ENCODE measurements at regions not wholly inside any gene's neighbourhood (a gene's known extent, or its start where the extent isn't known, plus 50 kb on each side); places are given as distances from the start of the nearest gene placed in this dataset.

DNA sequence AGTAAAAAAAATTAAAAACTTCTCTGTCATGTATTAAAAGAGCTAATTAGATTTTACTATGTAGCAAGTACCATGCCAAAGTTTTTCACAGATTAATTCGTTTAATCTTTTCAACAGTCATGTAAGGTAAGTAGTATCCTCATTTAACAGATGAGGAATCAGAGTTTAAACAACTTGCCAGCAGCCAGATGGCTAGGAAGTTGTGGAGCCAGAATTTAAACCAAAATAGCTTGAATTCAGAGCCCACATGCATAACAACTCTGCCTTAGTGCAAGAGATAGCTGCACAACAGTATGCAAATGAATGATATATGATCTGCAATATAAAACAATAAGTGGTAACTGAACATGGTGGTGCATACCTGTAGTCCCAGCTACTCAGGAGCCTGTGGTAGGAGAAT, 75.3 kb downstream of the NAP1L3 start:
- TF ChIP-seq, protein P1, sequence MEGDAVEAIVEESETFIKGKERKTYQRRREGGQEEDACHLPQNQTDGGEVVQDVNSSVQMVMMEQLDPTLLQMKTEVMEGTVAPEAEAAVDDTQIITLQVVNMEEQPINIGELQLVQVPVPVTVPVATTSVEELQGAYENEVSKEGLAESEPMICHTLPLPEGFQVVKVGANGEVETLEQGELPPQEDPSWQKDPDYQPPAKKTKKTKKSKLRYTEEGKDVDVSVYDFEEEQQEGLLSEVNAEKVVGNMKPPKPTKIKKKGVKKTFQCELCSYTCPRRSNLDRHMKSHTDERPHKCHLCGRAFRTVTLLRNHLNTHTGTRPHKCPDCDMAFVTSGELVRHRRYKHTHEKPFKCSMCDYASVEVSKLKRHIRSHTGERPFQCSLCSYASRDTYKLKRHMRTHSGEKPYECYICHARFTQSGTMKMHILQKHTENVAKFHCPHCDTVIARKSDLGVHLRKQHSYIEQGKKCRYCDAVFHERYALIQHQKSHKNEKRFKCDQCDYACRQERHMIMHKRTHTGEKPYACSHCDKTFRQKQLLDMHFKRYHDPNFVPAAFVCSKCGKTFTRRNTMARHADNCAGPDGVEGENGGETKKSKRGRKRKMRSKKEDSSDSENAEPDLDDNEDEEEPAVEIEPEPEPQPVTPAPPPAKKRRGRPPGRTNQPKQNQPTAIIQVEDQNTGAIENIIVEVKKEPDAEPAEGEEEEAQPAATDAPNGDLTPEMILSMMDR (IDR thresholded peaks at IDR 0.05; ENCODE audit: poor library complexity, severe bottlenecking), result no peak

DNA sequence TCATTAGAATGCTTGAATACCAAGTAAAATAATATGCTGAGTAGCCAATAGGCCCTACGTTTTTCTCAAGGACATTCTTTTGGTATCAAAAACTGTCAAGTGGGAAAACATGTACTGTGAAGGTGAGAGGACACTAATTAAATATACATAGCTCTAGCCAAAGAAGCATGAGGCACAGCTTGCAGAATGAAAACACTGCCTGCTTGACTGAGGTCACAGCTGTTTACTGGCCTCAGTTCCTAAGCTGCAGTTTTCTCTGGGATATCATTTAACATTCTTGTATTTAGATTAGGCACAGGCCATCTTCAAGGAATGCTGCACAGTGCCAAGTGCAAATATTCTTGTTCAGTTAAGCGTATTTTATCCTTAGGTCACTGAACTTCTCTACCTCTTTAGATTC, 78.6 kb downstream of the NAP1L3 start:
- Histone ChIP-seq H3K27me3 (ENCODE audit: insufficient read depth, poor library complexity, severe bottlenecking) (no peaks in the 10 kb centered on the region), H3K27ac (ENCODE audit: poor library complexity, severe bottlenecking) (no peak overlapping the region), H3K9me3 (ENCODE audit: severe bottlenecking) (no peaks in the 10 kb centered on the region), H3K4me1 (ENCODE audit: insufficient read depth, poor library complexity, severe bottlenecking) (no peaks in the 10 kb centered on the region), H3K36me3 (ENCODE audit: low read depth) (no peaks in the 10 kb centered on the region), H3K4me3 (ENCODE audit: severe bottlenecking) (no peak overlapping the region)
- TF ChIP-seq, protein P1 (IDR thresholded peaks at IDR 0.05; ENCODE audit: poor library complexity, severe bottlenecking), result no peak
- no peak for DNase-seq (ENCODE audit: low spot score)
- ATAC-seq (ENCODE audit: low read depth), result no peak

More for the DNA sequence above, 75.3 kb downstream of the NAP1L3 start:
- H3K27me3 ChIP-seq (ENCODE audit: insufficient read depth, poor library complexity, severe bottlenecking), result no peaks in the 10 kb centered on the region
- no peak for ATAC-seq (ENCODE audit: low read depth)
- no peak overlapping the region for H3K27ac ChIP-seq (ENCODE audit: poor library complexity, severe bottlenecking)
- H3K4me3 ChIP-seq (ENCODE audit: severe bottlenecking), result no peak overlapping the region
- DNase-seq (ENCODE audit: low spot score), result no peak
- no peaks in the 10 kb centered on the region for H3K4me1 ChIP-seq (ENCODE audit: insufficient read depth, poor library complexity, severe bottlenecking)
- no peaks in the 10 kb centered on the region for H3K36me3 ChIP-seq (ENCODE audit: low read depth)
- H3K9me3 ChIP-seq (ENCODE audit: severe bottlenecking), result no peaks in the 10 kb centered on the region

DNA sequence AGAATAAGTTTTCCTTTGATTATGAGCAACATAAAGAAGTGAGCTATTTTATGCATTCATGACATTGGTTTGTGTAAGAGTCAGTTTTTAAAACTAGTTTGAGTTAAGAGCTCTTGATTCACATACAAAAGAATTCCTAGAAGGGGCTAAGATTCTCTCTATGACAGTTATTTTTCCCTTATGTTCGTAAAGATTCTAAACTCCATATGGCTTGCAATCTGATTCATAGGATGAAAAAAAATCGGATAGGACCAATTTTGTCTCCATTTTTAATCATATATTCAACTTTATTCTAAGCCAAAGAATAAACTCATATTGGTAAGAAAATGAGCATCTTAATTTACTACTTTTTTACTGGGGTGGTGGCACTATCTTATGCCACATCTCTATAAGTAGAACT, 79.4 kb downstream of the NAP1L3 start:
- ATAC-seq (ENCODE audit: low read depth), result no peak
- Histone ChIP-seq H3K27me3 (ENCODE audit: insufficient read depth, poor library complexity, severe bottlenecking) (no peaks in the 10 kb centered on the region), H3K27ac (ENCODE audit: poor library complexity, severe bottlenecking) (no peak overlapping the region), H3K4me3 (ENCODE audit: severe bottlenecking) (no peak overlapping the region), H3K4me1 (ENCODE audit: insufficient read depth, poor library complexity, severe bottlenecking) (no peaks in the 10 kb centered on the region), H3K36me3 (ENCODE audit: low read depth) (no peaks in the 10 kb centered on the region), H3K9me3 (ENCODE audit: severe bottlenecking) (no peaks in the 10 kb centered on the region)
- TF ChIP-seq, protein P1 (IDR thresholded peaks at IDR 0.05; ENCODE audit: poor library complexity, severe bottlenecking), result no peak
- DNase-seq (ENCODE audit: low spot score), result no peak

DNA sequence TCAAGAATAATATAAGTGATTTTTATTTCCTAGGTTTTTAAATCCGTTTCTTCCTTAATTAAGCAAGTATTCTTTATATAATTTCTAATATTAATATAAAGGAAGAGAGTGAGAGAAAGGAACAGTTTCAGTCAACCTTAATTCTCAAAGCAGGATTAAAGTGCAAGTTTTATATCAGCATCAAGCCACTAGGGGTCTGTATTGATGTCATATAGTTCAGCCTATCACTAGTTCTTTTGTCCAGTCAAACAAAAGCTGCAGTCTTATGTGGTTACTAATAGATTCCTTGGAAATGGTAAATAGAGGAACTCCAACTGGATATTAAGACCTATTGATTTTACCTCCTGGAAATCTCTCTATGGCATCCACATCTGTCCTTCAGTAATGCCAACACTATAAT, 82.0 kb downstream of the NAP1L3 start:
- Histone ChIP-seq H3K4me3 (ENCODE audit: severe bottlenecking) (no peak overlapping the region), H3K9me3 (ENCODE audit: severe bottlenecking) (no peaks in the 10 kb centered on the region), H3K36me3 (ENCODE audit: low read depth) (no peaks in the 10 kb centered on the region), H3K27ac (ENCODE audit: poor library complexity, severe bottlenecking) (no peak overlapping the region), H3K4me1 (ENCODE audit: insufficient read depth, poor library complexity, severe bottlenecking) (no peaks in the 10 kb centered on the region), H3K27me3 (ENCODE audit: insufficient read depth, poor library complexity, severe bottlenecking) (no peaks in the 10 kb centered on the region)
- ATAC-seq (ENCODE audit: low read depth), result no peak
- no peak for DNase-seq (ENCODE audit: low spot score)
- TF ChIP-seq, protein P1 (IDR thresholded peaks at IDR 0.05; ENCODE audit: poor library complexity, severe bottlenecking), result no peak

DNA sequence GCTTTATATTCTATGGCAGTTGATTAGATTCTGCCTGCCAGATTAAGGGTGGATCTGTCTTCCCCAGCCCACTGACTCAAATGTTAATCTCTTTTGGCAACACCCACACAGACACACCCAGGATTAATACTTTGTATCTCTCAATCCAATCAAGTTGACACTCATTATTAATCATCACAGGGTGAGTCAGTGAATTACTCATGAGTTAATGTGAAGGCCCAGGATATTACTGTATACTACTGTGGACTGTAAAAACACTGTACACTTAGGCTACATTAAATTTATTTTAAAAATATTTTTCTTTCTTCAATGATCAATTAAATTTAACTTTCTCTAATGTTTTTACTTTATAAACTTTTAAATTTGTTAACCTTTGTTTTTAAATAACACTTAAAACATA, 87.7 kb downstream of the NAP1L3 start:
- H3K36me3 ChIP-seq (ENCODE audit: low read depth), result no peaks in the 10 kb centered on the region
- no peaks in the 10 kb centered on the region for H3K4me1 ChIP-seq (ENCODE audit: insufficient read depth, poor library complexity, severe bottlenecking)
- H3K27me3 ChIP-seq (ENCODE audit: insufficient read depth, poor library complexity, severe bottlenecking), result no peaks in the 10 kb centered on the region
- H3K4me3 ChIP-seq (ENCODE audit: severe bottlenecking), result no peak overlapping the region
- DNase-seq (ENCODE audit: low spot score) (no peak), ATAC-seq (ENCODE audit: low read depth) (peak; percentile 88)
- TF ChIP-seq, protein P1 (IDR thresholded peaks at IDR 0.05; ENCODE audit: poor library complexity, severe bottlenecking), result no peak
- no peak overlapping the region for H3K27ac ChIP-seq (ENCODE audit: poor library complexity, severe bottlenecking)
- H3K9me3 ChIP-seq (ENCODE audit: severe bottlenecking), result no peaks in the 10 kb centered on the region

Data from RWPE2 (cell line).